Inferior parietal cortex (tissue), 1 donor: ENCODE measurements at regions not wholly inside any gene's neighbourhood (a gene's known extent, or its start where the extent isn't known, plus 50 kb on each side); places are given as distances from the start of the nearest gene placed in this dataset.

Experiments
- DNase-seq: peaks from one replicate; pipeline ENCODE4 v3.0.0-alpha.2; 2016; ENCODE audit errors: extremely low spot score

DNA sequence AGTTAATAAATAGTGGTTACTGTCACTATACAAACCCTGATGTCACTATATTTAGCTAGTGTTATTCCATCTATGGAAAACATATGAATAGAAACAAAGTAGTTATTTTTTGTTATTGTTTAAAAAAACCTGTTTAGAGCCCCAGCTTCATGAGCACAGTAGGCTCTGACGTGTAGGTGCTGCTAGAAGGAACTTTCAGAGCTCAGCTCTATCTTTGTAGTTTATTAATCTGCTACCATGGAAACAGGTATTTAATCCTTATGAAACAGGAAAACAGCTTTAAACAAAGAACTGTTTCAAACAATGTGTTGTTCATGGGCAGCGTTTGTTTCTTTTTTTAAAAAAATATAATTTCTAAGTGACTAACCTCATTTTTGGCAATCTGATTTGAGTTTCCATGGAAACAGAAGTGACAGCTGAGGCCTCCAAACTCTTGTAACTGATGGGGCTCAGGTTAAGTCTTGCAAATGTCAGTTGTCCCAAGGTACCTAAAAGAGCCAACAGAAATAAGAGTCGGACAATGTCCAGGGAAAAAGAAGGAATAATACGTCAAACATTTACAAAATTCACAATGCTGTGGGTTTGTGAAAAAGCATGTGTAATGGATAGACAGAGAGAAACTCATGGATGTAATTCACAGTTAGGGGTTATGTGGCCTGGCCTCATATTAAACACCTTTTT, 162.0 kb upstream of the C21orf91 start:
- no peak for DNase-seq

DNA sequence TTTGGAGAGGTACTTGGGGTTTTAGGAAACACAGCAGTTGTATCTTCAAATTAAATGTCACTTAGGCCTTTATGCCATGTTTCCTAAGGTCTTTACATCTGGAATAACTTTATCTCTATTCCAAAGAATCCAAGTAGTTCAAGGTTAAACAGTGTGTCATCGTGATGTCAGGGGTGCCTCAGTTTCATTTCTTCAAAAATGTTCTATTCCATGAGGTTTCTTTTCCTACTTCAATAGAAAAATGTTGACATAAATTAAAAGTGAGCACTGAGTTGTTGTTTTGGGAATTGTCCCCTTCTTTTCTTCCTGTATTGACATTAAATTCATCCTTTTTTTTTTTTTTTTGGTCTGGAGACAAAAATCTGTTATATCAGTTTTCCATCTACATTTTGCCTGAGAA, 160.6 kb upstream of the C21orf91 start:
- no peak for DNase-seq

DNA sequence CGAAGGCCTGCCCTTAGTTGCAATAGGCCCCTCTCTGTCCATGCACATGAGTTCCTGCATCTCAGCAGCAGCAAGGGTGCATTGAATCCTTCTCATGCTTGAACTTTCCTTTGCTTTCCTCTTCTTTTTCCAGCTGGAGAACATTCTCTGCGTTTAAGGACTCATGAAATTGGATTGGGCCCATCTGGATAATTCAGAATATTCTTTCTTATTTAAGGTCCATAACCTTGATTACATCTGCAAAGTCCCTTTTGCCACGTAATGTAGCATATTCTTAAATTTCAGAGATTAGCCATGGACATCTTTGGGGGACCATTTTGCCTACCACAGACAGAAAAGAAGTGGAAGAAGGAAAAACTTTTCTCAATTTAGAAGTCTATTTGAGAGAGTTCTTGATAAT, 159.7 kb upstream of the C21orf91 start:
- DNase-seq, result no peak

DNA sequence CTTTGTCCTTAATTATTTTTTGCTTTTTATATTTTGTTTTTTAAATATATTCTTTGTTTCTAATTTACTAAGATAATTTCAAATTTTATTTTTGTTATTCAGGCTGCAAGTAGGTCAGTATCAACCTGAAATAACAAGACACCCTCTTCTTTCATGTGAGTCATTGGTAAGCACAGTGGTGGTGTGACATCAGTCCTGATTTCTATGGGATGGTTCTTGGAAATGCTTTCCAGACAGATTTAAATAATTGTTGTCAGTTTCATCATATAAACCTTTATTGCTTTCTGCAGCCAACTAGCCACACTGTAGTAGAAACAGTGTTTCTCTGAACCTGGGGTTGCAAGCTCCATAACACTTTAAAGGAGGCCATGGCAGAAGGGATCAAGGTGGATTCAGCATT, 157.5 kb upstream of the C21orf91 start:
- DNase-seq, result no peak

DNA sequence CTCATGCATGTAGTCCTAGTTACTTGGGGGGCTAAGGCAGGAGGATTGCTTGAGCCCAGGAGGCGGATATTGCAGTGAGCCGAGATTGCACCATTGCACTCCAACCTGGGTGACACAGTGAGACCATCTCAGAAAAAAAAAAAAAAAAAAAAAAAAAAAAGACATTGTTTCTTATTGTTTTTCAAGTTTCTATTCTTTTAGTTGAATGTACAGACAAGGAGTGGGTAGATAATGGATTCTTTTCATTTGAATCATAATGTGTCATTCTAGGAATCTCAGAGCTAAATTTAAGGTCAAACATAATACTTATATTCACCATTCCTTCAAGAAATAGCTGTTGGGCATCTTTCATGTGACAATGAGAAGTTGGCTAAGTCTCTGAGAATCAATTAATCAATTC, 157.0 kb upstream of the C21orf91 start:
- DNase-seq, result no peak

DNA sequence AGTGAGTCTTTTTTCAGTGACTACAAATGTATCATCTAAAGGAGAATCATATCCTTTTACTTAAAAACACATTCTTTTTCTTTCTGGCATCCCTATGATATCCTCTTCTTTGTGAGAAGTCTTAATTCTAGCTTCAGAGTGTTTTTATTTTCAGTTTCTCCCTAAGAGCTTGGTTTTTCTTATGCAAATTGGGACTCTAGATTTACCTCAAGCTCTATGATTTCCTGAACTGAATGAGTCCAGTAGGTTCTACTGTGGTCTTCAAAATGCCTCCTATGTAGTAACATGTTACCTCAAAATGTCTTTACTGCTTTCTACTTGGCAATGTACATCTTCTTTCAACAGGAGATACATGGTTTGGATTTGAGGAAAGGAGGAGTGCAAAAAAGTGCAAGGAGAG, 148.2 kb upstream of the C21orf91 start:
- DNase-seq, result no peak

DNA sequence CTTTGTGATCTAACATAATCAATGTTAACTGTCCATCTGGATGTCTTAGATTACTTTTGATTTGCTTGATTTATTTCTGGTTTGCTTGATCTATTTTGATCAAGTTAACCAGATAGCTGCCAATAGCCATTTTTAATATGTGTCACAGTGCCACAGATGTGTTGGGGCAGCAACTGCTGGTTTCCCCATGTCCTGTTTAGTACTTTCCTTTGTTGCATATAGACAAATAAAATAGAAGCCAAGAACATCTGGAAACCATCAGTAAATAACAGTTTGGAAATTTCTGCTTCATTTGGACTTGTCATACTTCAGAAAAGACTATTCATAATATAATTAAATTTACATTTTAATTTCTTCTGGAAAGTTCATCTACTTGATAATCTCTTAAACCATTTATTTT, 145.6 kb upstream of the C21orf91 start:
- no peak for DNase-seq

DNA sequence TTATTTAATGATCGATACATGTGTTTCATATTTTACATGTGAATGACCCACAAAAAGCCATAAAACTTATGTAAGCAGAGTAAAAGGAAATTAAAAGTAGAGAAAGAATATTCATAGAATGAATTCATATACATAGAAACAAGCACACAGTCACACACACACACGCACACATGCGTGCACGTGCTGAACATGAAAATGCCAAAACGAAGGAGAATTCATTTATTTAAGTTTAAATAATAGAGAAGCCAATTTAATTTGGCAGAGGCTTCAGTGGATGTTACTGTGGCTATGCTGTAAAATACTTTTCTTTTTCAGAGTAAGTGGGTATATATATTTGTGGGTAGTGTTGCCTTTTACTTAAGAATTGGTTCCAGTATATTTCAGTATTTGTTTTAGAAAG, 145.0 kb upstream of the C21orf91 start:
- DNase-seq, result no peak

DNA sequence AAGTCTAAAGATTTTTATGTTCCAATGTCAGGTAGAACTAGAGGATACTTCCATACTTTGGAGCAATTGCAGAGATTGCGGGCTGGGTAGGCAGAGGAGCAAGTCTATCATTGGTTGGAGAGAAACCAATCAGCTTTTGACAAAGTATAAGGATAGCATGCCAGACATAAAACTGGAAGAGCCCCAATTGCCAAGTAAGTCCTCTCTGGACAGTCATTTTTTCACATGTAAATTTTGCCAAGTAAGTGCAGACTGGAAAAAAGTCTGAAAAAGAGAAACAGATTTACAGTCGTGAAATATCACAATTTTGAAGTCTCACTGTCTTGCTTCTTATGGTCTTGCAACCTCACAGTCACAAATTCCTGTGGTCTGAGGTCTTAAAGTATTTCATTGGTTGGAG, 131.4 kb upstream of the C21orf91 start:
- DNase-seq, result no peak

DNA sequence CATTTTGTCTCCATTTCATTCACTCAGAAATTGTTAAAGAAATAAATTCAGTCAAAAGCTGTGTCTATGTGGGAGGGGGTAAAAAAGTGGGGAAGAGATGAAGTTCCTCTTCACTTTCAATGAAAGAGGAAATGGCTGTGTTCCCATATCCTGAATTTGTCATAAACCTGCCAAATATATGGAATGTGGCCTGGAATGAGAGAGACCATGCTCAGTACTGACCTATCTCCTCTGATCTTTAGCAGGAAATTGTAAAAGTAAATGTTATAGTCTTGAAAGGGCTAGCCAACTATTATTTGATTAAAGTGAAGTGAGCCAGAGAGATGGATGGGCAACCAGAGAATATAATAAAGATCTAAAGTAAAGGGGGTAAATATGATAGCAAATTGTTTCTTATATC, 130.3 kb upstream of the C21orf91 start:
- DNase-seq, result no peak

DNA sequence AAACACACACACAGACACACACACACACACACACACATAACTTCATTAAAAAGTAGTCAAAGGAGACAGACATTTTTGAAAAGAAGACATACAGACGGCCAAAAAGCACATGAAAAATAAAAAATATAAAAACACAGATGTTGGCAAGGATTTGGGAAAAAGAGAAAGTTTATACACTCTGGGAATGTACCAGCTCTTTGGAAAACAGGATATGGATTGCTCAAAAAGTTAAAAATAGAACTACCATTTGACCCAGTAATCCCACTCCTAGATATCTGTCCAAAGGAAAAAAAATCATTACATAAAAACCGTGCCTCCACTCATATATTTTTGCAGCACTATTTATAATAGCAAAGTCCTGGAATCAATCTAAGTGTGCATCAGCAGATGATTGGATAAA, 128.4 kb upstream of the C21orf91 start:
- no peak for DNase-seq

DNA sequence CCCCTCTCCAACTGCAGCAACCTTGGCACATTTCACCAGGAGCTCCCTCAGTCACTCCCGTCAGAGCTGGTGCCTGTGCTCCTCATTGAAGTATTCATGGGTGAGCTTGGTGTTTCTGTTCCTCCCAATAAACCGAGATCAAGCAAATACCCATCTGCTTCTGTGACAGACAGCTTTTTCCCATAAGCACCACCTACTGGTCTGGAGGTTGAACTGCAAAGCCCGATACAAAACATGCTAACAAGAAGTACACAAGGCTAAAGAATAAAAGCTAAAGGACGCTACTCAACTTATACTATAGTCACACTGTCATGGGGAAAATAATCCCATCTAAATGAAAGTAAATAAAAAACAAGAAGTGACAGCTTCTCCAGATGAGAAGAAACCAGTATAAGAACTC, 111.9 kb upstream of the C21orf91 start:
- no peak for DNase-seq

DNA sequence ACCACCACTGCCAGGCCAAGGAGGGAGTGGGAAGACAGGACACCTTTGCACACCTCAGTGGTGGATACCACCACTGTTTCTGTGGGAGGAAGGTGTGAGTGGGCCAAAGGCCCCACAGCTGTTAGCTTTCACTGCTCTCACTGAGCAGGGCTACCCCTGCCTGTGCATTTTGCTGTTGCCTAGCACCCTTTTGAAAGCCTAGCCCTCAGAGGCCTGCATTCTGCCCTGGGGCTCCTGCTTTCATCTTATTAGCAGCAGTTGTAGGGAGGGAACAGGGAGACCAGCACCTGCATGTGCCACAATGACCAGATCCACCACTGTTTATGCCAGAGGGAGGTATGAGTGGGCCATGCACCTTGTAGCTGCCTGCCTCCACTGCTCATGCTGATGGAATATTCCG, 110.9 kb upstream of the C21orf91 start:
- DNase-seq, result no peak

DNA sequence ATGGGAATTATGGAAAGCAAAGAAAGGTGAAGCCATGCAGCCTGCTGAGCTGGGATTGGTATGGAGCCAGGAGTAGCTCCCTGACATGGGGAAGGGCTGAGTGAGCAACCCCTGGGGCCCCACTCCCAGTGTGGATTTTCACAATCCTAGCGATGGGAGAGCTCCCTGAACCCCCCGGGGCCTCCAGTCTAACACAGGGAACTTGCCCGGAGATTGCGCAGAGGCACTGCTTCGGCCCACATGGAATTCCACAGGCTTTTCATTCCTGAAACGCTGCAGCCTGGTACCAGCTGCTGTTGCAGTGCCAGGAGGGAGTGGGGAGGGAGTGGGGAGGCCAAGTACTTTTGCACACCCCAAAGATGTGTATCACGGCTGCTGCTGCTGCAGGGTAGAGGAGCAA, 110.4 kb upstream of the C21orf91 start:
- no peak for DNase-seq

DNA sequence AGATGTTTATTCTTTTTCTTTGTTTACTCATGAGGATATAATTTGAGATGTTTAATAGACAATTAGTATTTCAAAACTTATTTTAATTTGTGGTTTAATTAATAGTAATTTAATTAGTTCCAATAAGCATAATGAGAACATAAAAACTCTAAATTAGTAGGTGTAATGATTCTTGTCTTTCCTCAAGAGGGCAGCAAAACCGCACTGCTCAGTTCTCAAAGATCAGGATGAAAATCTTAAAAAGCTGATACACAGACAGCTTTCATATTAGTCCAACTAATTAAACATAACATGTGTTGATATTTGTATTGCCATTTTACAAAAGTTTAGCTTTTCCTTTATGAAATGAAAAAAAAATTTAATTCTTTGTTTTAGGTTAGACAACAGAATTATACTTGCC, 106.7 kb upstream of the C21orf91 start:
- peak; percentile 58 for DNase-seq

DNA sequence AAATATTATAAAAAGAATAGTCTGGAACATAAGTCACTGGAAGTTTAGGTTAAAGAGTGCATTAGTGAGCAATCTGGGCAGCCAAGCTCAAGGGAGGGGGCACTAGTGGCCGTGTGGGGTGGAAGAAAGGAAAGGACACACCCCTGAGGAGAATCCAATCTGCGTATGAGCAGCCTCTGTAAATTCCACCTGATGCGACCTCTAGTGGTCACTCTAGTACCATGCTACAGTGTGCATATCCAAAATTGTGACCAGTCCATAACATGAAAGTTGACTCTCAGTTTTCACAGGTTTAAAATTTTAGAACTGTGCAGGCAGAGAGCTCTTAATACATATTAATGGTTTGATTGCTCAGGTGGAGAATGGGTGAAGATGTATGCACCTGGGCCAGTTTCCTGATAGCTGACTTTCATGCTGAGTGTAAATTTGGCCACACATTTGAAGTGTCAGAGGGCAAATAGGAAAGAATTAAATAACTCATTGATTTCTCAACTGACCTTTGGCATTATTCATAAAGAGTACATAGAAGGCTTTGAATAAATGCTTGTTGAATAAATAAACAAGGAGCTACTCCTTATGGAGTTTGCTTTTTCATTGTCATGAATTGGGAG, 105.9 kb upstream of the C21orf91 start:
- DNase-seq, result peak; percentile 75

DNA sequence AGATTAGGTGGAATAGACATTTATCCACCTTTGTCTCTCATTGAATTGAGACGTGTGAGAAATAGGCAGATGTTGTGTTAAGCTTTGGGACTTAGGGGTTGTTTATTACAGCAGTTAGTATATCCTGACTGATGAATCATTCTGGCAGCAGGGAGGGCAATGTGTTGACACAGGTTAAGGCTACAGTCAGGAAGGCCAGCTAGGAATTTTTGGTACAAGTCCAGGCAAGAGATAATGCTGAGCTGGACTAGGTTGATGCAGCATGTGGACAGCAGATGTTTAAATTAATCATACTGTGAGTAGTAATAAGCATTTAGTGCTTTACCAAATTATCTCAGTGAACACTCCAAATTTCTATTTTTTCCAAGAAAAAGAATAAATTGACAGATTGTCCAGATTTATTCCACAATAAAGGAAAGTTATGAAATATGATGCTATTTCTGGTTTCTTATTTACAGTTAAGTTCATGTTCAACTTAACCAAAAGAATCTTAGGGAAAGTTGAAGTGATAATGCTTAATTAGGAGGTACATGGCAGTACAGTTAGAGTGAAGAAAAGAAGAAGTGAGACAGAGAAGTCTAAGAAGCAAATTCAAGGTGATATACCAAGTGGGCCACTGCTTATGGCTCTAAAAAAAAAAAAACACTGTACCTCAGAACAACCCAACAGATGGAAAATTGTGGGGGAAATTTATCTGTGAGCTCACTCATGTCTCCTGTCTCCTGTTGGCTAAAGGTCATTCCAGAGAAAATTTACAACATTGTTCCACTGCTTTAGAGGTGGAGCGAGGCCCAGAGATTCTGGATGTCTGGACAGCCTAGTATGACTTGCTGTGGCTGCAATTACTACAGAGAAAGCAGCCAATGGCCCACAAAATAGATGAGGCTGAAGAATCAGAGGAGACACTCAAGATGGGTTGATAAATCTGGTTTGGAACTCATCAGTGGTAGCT, 102.7 kb upstream of the C21orf91 start:
- DNase-seq, result no peak

DNA sequence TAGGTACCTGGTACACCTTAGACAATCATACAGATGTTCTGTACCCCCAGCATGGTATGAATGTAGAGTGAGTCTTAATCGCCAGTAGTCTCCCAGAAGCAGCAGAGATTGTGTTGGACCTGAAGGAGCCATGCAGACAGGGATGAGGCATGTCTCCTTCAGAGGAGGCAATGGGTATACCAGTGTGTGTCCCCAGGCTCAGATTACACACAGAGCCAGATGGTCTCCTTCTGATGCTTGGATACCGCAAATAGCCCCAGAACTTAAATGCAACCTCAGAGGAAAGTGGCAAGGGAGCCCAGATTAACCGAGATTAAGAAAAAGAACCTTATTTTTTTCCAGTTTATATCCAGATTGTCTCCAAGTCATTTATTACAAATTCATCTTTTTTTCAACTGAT, 96.8 kb upstream of the C21orf91 start:
- no peak for DNase-seq

DNA sequence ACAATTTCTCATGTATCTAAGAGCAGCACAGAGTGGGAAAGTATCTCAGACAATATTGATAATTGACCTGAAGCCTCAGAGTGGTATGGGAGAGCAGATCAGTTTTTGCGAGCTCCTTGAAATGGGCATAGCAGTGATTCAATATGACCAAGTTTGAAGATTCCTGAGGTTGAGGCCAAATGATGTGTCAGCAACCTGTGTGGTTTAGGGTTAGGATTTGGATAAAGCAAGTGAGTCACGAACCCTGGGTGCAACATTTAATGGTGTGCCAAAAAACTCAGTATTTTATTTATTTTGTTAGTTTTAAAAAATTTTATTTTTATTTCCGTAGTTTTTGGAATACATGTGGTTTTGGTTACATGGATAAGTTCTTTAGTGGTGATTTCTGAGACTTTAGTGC, 92.5 kb upstream of the C21orf91 start:
- DNase-seq, result no peak

DNA sequence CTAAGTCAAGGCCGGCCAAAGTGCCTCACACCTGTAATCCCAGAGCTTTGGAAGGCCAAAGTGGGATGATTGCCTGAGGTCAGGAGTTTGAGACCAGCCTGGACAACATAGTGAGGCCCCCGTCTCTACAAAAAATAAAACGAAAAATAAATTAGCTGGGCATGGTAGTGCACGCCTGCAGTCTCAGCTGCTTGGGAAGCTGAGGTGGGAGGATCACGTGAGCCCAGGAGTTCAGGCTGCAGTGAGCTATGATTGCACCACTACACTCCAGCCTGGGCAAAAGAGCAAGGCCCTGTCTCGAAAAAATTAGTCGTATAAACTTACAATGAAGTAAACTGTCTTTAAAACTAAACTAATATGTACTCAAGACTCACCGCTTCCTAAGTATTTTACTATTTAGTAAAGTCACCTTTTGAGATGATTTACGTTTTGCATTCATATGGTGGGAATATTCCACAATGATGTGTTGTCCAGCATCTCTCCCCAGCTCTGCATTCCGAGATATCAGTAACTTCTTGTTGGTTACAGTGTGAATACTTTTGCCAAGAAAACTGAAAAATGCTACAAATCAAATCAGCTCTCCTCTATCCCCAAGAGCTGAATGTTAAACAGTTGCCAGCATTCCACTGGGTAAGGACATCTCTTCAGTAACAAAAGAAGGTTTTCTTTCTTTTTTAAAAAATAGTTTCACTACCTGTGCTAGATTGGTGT, 84.9 kb upstream of the C21orf91 start:
- DNase-seq, result no peak

DNA sequence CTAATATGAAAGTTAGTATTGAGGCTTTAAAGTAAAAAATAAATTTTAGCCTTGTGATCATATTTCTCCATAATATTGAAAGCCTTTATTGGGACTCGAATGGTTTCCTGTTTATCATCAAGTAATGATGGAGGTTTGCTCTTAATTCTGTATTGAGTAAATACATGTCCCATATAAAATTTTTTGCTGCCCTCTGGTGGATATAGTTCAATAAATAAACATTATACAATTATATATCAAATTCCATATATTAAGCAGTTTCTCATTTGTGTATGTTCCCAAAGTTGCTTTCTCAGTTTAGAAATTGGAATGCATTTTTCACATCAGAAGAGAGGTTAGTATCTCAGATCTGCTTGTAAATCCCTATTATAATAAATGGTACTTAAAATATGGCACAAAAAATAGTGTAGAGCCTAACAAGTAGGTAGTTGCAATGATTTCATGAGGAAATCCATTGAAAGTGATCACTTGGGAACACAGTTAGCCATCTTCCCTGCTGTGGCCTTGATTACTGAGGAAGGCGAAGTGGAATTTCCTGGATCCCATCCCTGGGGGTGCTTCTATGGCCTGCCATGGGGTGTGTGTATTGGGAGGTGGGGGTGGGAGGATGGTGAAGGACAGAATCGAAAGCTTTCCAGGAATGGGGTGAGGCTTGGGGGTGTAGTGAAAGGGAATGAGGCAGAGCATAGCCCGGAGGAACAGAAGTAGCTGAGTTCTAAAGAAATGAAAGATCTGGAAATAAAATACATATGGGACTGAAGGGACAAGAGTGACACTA, 84.1 kb upstream of the C21orf91 start:
- peak; percentile 83 for DNase-seq
